ENCODE measurements at regions not wholly inside any gene's neighbourhood (a gene's known extent, or its start where the extent isn't known, plus 50 kb on each side); places are given as distances from the start of the nearest gene placed in this dataset.
"Not testable (repeated sequence)": the region's sequence is repeated elsewhere in the genome, so short reads cannot be mapped to it uniquely, and the experiment has no call there.

DNA sequence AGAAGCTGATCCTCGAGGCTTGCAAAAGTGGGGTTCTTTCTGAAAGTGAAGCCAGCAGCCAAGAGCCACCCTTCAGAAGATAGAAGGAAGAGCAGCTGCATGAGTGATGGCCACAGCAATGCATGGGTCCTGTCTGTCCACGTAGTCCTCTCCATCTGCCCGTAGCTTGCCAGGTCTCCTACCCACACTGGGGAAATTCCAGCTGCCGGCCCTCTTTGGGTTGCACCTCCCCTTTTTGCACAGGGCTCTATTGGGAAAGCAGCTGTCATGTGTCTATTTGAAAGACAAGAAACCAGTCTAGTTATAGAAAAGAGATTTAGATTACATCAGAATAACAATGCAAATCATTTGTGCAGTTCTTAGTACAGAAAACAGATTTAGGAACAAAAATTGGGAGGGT lies 204.4 kb downstream of the GIPC2 start:
- no peak for DNase-seq (ENCODE audit: low read depth)

GRCh38 chr1:78254517-78254916 lies 208.8 kb downstream of the GIPC2 start:
- DNase-seq (ENCODE audit: low read depth) = peak; percentile 54

- DNase-seq (ENCODE audit: low read depth) = no peak
These were observed 209.6 kb downstream of the GIPC2 start for GRCh38 chr1:78255383-78255782.

- DNase-seq (ENCODE audit: low read depth) = no peak
These were observed 210.1 kb downstream of the GIPC2 start for GRCh38 chr1:78255846-78256245.

- no peak for DNase-seq (ENCODE audit: low read depth)
These were observed 217.7 kb downstream of the GIPC2 start for GRCh38 chr1:78263459-78263858.

DNA sequence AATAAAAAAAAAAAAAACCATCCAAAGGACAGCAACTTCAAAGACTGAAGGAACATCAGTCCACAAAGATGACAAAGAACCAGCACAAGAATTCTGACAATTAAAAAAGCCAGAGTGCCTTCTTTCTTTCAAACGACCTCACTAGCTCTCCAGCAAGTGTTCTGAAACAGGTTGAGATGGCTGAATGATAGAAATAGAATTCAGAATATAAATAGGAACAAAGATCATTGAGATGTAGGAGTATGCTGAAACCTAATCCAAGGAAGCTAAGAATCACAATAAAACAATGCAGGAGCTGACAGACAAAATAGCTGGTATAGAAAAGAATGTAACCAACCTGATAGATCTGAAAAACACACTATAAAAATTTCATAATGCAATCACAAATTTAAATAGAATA lies 218.2 kb downstream of the GIPC2 start:
- DNase-seq (ENCODE audit: low read depth) = no peak

GRCh38 chr1:78267513-78268218 lies 221.9 kb downstream of the GIPC2 start:
- no peak for DNase-seq (ENCODE audit: low read depth)

DNA sequence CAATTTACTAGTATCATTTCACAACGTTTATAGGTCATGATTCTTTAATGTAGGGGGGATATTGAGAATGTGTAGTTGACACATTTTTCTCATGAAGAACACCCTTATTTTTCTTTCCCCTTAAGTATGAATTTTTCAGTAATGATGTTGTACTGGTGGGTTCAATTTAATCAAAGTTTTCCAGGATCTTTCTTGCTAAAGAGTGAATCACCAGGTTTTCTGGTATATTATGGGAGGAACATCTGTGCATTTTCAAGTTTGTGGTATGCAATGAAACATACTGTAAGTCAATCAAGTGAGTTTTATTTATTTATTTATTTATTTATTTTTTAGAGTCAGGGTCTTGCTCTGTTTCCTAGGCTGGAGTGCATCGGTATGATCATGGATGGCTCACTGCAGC lies 221.2 kb upstream of the PTGFR start:
- no peak for DNase-seq (ENCODE audit: low read depth)

- not testable (repeated sequence) for DNase-seq (ENCODE audit: low read depth)
These were observed 219.4 kb upstream of the PTGFR start for GRCh38 chr1:78271423-78271822.

DNA sequence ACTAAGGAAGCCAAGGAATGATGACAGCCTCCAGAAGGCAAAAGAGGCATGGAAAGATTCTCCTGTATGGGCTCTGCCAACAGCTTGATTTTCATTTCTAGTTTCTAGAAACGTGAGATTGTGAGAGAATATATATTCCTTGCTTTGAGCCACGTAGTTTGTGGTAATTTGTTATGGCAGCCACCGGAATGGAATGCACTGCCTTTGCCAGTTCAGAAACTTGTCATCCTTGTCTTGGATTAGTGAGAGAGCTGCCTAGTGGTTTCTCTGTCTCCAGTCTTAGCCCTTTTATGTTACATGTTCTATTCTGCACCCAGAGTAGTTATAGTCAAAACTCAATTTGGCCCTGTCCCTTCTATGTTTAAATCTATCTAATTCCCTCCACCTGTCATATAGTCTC lies 216.0 kb upstream of the PTGFR start:
- DNase-seq (ENCODE audit: low read depth) = peak; percentile 65

DNA sequence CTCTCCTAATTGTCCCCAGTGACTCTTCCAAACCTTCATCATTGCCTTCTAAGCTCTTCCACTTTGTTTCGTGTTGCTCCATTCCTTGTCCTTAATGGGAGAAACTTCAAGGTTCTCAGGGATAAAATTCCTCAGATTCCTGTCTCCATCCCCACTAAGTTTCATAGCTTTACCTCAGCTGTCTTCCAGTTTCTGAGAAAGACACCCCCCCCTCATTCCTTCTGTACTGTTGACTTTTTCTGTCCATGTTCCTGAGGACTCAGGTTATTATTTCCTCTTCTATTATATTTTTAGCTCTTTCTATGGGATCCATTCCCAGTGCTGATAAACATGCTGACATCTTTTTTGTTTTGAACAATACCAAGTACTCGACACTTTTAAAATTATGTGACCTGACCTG lies 215.3 kb upstream of the PTGFR start:
- DNase-seq (ENCODE audit: low read depth) = no peak

DNA sequence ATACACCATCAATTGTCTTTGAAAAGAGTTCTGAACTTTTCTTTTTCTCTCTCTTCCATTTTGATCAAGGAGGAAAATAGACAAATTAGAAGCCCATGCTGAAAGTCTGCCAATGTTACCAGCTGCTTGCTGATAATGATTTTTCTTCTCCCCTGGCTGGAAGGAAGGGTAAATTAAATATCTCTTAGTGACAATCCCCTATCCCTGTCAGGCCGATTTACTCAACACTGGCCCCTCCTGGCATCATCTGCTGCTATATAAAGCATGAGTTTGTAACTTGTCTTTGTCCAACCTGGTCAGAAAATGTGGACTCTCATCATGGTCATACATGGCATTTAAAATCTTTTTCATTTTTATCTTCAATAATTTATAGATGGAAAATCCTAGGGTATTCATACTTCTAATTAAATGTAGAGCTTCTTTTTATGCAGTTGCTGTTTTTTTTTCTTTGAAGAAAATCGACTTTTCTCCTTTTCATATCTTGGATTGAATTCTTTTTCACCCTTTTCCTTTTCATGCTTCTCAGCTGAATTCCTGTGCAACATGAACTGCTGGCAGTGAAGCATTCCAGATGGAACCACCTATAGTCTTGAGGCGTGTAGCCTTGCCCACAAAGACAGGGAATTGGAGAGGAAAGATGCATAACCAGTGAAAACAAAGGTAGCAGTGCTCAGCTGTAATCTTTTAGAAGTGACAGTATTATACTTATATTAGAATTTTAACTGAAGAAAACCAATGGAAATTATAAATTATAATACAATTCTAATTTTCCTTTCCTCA lies 214.7 kb upstream of the PTGFR start:
- no peak for DNase-seq (ENCODE audit: low read depth)

- no peak for DNase-seq (ENCODE audit: low read depth)
These were observed 213.5 kb upstream of the PTGFR start for GRCh38 chr1:78277253-78277652.

- peak; percentile 68 for DNase-seq (ENCODE audit: low read depth)
These were observed 211.7 kb upstream of the PTGFR start for GRCh38 chr1:78279051-78279450.

DNA sequence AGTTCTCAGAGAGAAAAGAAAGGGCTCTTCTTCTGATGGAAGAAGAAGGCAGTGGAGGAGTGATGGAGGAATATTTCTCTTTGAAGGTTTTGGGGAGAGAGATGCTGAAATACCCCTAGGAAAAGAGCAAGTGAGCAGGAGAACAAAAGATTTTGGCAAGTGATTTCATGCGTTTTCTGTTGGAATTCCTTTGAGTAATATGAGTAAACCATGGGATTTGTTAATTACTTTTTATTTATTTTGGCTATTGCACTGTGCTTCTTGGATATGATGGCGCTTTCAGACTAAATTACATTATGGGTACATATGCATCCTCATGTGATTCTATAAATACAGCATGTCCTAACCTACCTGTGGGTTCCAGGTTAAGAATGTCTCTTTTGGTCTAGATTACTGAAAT lies 210.1 kb upstream of the PTGFR start:
- DNase-seq (ENCODE audit: low read depth) = no peak

DNA sequence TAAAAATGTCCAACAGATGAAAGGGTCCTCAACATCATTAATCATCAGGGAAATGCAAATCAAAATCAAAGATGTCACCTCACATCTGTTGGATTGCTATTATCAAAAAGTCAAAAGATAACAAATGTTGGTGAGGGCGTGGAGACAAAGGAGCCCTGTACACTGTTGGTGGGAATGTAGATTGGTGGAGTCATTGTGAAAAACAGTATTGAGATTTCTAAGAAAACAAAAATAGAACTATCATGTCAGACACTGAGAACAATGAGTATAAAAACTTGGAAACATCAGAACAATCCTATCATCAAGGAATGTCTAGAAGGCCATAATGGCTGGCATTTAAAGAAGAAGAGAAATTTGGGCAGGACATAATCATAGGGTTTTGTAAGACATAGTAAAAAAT lies 209.2 kb upstream of the PTGFR start:
- no peak for DNase-seq (ENCODE audit: low read depth)

DNA sequence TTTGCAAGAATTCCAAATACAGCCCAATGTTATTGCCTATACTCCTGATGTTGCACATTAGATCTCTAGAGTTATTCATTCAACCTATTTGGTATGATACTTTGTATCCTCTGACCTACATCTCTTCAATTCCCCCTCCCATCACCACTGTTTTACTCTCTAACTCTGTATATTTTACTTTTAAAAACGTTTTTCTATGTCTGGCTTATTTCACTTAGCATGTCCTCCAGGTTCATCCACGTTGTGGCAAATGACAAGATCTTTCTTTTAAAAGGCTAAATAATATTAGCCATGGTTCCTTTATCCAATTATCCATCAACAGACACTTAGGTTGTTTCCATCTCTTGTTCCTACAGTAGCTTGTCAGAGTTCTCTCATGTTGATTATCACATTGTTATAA lies 207.1 kb upstream of the PTGFR start:
- DNase-seq (ENCODE audit: low read depth) = no peak

- no peak for DNase-seq (ENCODE audit: low read depth)
These were observed 206.4 kb upstream of the PTGFR start for GRCh38 chr1:78284354-78284753.

DNA sequence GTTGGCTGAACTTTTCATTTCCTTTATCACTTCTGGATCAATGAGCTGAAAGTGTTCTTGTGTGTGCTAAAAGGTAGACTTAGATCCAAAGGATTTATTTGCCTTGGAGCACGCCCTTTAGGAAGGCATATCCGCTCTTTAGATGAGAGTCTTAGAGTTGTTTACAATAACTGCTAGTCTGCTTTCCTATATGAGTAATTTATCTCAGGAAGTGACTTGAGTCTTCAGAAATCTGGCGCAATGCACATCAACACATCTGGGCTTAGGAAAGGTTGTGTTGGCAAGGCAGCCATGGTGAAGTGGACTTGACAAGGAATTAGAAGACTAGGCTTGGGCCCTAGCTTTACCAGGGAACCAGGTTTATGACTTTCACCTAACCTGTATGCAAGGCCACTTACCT lies 204.1 kb upstream of the PTGFR start:
- DNase-seq (ENCODE audit: low read depth) = no peak

DNA sequence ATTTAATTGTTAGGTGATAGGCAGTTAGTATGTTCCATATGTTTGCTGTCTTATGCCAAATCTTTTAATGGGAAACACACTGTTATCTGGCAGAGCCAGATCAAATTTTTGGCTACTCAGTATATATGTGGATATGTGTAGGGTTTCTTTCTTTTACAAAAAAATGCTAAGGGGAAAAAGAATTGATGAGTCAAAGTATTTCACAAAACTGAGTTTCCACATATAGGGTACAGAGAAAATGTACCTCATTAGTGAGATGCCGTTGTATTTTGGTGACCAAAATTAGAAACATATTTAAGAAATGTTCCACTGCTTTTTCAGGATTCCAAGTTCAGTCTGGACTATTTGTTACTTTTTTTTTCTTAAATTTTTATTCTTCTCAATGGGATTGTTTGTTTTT lies 201.2 kb upstream of the PTGFR start:
- DNase-seq (ENCODE audit: low read depth) = no peak

- DNase-seq (ENCODE audit: low read depth) = no peak
These were observed 199.4 kb upstream of the PTGFR start for GRCh38 chr1:78291418-78291817.

DNA sequence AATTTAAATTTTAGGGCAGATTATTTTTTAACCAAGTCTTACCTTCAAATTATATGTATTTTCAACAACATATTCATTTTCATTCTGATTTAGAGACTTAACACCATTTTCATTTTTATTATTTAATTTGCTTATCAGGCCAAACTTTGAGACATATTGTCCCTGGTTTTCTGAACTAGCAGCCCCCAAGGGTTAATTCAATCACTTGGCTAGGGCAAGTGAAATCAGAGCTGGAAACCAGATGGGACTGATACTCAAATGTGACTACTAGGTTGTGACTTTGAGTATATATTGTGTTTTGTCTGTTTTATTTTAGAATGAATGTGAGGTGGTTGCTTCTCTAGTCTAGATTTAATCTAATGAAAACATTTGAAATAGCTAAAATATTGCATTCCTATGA lies 198.9 kb upstream of the PTGFR start:
- no peak for DNase-seq (ENCODE audit: low read depth)

- DNase-seq (ENCODE audit: low read depth) = peak; percentile 90
These were observed 198.4 kb upstream of the PTGFR start for GRCh38 chr1:78292361-78292760.

- no peak for DNase-seq (ENCODE audit: low read depth)
These were observed 192.9 kb upstream of the PTGFR start for GRCh38 chr1:78297836-78298235.
